ENCODE measurements at regions not wholly inside any gene's neighbourhood (a gene's known extent, or its start where the extent isn't known, plus 50 kb on each side); places are given as distances from the start of the nearest gene placed in this dataset.

- Mint-ChIP-seq H3K27ac (no peak overlapping the region), H3K9me3 (ENCODE audit: insufficient read depth) (no peaks in the 10 kb centered on the region), H3K4me3 (no peak overlapping the region), H3K36me3 (ENCODE audit: low read depth) (no peaks in the 10 kb centered on the region), H3K4me1 (ENCODE audit: low read depth) (no peaks in the 10 kb centered on the region), H3K27me3 (ENCODE audit: low read depth) (no peaks in the 10 kb centered on the region)
- no peak for DNase-seq
- ChIA-PET POLR2A (no interaction called here), CTCF (no interaction called here)
- ATAC-seq = no peak
These were observed 403.4 kb downstream of the HDGFL1 start for GRCh38 chr6:22972771-22973170.

DNA sequence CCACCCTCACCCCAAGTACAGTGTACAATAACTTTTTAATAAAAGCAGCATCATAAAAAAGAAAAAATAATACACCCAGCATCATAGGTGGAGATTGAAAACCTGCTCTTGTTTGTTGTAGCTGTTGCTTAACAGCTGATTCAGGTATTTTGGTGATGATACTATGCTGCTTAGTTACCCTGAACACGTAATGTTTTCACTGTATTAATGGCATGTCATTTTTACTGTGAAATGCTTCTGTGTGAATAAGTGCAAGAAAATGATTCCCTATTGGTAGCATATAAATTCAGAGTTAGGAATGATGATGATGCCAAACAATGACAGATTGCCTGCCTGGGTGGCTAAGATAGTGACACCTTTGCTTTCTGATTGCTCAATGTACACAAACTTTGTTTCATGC, 405.7 kb downstream of the HDGFL1 start:
- Mint-ChIP-seq H3K4me1 (ENCODE audit: low read depth) (no peaks in the 10 kb centered on the region), H3K27ac (no peak overlapping the region), H3K36me3 (ENCODE audit: low read depth) (no peaks in the 10 kb centered on the region), H3K27me3 (ENCODE audit: low read depth) (no peaks in the 10 kb centered on the region), H3K9me3 (ENCODE audit: insufficient read depth) (no peaks in the 10 kb centered on the region), H3K4me3 (no peak overlapping the region)
- CTCF ChIA-PET = no interaction called here
- no peak for DNase-seq
- POLR2A ChIA-PET = no interaction called here
- no peak for ATAC-seq

DNA sequence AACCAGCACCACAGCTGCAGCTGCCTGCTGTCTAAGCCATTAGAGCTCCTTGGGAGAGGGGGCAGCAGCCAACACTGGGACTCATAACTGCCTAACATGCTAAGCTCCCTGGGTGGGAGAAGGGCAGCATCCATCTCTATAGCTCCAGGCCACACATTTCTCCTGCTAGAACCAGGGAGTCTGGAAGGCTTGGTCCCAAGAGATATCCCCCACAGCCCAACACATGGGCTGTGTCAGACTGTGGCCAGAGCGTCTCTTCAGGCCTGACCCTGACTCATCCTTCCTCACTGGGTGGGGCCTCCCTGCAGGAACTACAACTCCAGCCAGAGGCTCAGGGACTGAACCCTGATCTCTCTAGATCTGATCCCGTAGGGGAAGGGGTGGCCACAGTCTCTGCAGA, 411.1 kb downstream of the HDGFL1 start:
- ChIA-PET CTCF (no interaction called here), POLR2A (no interaction called here)
- Mint-ChIP-seq H3K4me3 (no peak overlapping the region), H3K27ac (no peak overlapping the region), H3K36me3 (ENCODE audit: low read depth) (no peaks in the 10 kb centered on the region), H3K9me3 (ENCODE audit: insufficient read depth) (no peaks in the 10 kb centered on the region), H3K27me3 (ENCODE audit: low read depth) (no peaks in the 10 kb centered on the region), H3K4me1 (ENCODE audit: low read depth) (no peaks in the 10 kb centered on the region)
- DNase-seq = no peak
- no peak for ATAC-seq

- Mint-ChIP-seq H3K27ac (no peak overlapping the region), H3K4me1 (ENCODE audit: low read depth) (no peaks in the 10 kb centered on the region), H3K9me3 (ENCODE audit: insufficient read depth) (peaks cover 11% of the 10 kb centered on the region), H3K36me3 (ENCODE audit: low read depth) (no peaks in the 10 kb centered on the region), H3K27me3 (ENCODE audit: low read depth) (no peaks in the 10 kb centered on the region), H3K4me3 (no peak overlapping the region)
- POLR2A ChIA-PET = no interaction called here
- ATAC-seq = no peak
- no peak for DNase-seq
- CTCF ChIA-PET = no interaction called here
These were observed 432.8 kb downstream of the HDGFL1 start for GRCh38 chr6:23002044-23002619.

- no peak overlapping the region for H3K27ac Mint-ChIP-seq
- H3K4me3 Mint-ChIP-seq = no peak overlapping the region
- H3K36me3 Mint-ChIP-seq (ENCODE audit: low read depth) = no peaks in the 10 kb centered on the region
- H3K4me1 Mint-ChIP-seq (ENCODE audit: low read depth) = no peaks in the 10 kb centered on the region
- no peaks in the 10 kb centered on the region for H3K27me3 Mint-ChIP-seq (ENCODE audit: low read depth)
- ATAC-seq (no peak), DNase-seq (no peak)
- POLR2A ChIA-PET = no interaction called here
- CTCF ChIA-PET = no interaction called here
- H3K9me3 Mint-ChIP-seq (ENCODE audit: insufficient read depth) = peaks cover 11% of the 10 kb centered on the region
These were observed 434.5 kb downstream of the HDGFL1 start for GRCh38 chr6:23003671-23004467.

GRCh38 chr6:23006656-23007055, 437.3 kb downstream of the HDGFL1 start:
- ChIA-PET CTCF (no interaction called here), POLR2A (no interaction called here)
- H3K27ac Mint-ChIP-seq = no peak overlapping the region
- H3K9me3 Mint-ChIP-seq (ENCODE audit: insufficient read depth) = no peaks in the 10 kb centered on the region
- no peaks in the 10 kb centered on the region for H3K4me1 Mint-ChIP-seq (ENCODE audit: low read depth)
- no peak for DNase-seq
- H3K36me3 Mint-ChIP-seq (ENCODE audit: low read depth) = no peaks in the 10 kb centered on the region
- no peaks in the 10 kb centered on the region for H3K27me3 Mint-ChIP-seq (ENCODE audit: low read depth)
- no peak for ATAC-seq
- H3K4me3 Mint-ChIP-seq = no peak overlapping the region

DNA sequence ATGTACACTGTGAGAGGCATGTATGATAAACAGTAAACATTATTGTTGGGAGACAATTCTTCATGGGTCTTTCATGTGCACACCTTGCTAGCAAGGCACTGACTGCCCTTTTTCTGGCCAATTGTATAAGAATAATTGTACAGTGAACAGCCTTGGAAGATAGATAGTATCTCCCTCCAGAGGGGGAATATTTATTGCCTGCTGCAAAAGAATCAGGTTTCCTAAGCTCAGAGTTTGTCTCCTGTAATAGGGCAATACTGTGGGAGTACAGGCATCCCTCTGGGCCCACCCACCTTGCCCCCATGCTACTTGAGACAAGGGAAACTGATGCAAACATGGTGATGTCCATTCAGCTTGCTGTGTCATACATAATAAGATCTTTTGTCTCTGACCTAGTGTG, 442.2 kb downstream of the HDGFL1 start:
- H3K4me1 Mint-ChIP-seq (ENCODE audit: low read depth) = no peaks in the 10 kb centered on the region
- no peak overlapping the region for H3K4me3 Mint-ChIP-seq
- POLR2A ChIA-PET = no interaction called here
- H3K27me3 Mint-ChIP-seq (ENCODE audit: low read depth) = no peaks in the 10 kb centered on the region
- no peak for DNase-seq
- no peaks in the 10 kb centered on the region for H3K9me3 Mint-ChIP-seq (ENCODE audit: insufficient read depth)
- CTCF ChIA-PET = no interaction called here
- no peak overlapping the region for H3K27ac Mint-ChIP-seq
- H3K36me3 Mint-ChIP-seq (ENCODE audit: low read depth) = no peaks in the 10 kb centered on the region
- ATAC-seq = no peak

DNA sequence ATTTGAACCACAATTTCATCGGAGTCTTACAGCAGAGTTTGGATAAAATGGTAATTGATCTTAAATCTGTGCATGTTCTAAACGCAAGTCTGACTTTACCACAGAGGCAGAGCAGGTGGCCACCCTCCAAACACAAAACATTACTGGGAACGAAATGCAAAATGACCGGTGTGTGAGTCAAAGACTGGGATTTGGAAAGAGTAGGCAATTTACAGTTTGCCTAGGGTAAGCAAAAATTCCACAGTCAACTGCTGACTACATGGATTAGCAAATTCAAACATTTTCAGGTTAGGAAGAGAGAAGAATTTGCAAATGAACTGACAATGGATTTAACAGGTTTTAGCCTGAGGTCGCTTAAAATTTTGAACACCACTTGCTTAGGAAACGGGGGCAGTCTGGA, 444.4 kb downstream of the HDGFL1 start:
- H3K4me3 Mint-ChIP-seq = no peak overlapping the region
- ATAC-seq (no peak), DNase-seq (no peak)
- POLR2A ChIA-PET = no interaction called here
- H3K4me1 Mint-ChIP-seq (ENCODE audit: low read depth) = no peaks in the 10 kb centered on the region
- H3K27me3 Mint-ChIP-seq (ENCODE audit: low read depth) = no peaks in the 10 kb centered on the region
- no peak overlapping the region for H3K27ac Mint-ChIP-seq
- no peaks in the 10 kb centered on the region for H3K9me3 Mint-ChIP-seq (ENCODE audit: insufficient read depth)
- CTCF ChIA-PET = no interaction called here
- no peaks in the 10 kb centered on the region for H3K36me3 Mint-ChIP-seq (ENCODE audit: low read depth)

GRCh38 chr6:23016696-23017095, 447.3 kb downstream of the HDGFL1 start:
- Mint-ChIP-seq H3K4me3 (no peak overlapping the region), H3K4me1 (ENCODE audit: low read depth) (no peaks in the 10 kb centered on the region), H3K9me3 (ENCODE audit: insufficient read depth) (no peaks in the 10 kb centered on the region), H3K36me3 (ENCODE audit: low read depth) (no peaks in the 10 kb centered on the region), H3K27me3 (ENCODE audit: low read depth) (no peaks in the 10 kb centered on the region), H3K27ac (no peak overlapping the region)
- ATAC-seq (no peak), DNase-seq (no peak)
- CTCF ChIA-PET = no interaction called here
- POLR2A ChIA-PET = no interaction called here

DNA sequence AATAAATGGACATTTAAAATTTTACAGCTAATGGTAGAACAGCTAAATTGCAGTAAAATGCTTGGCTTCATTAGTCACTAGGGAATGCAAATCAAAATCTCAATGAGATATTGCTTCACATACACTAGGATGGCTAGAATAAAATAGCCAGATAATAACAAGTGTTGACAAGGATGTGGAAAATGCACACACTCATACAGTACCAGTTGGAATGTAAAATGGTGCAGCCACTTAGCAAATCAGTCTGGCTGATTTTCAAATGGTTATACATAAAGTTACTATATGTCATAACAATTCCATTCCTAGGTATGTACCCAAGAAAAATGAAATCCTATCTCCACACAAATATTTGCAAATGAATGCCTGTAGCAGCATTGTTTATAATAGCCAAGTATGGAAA, 452.1 kb downstream of the HDGFL1 start:
- no peaks in the 10 kb centered on the region for H3K36me3 Mint-ChIP-seq (ENCODE audit: low read depth)
- ChIA-PET CTCF (no interaction called here), POLR2A (no interaction called here)
- H3K27me3 Mint-ChIP-seq (ENCODE audit: low read depth) = no peaks in the 10 kb centered on the region
- H3K4me3 Mint-ChIP-seq = no peak overlapping the region
- H3K27ac Mint-ChIP-seq = no peak overlapping the region
- no peaks in the 10 kb centered on the region for H3K4me1 Mint-ChIP-seq (ENCODE audit: low read depth)
- ATAC-seq (no peak), DNase-seq (no peak)
- H3K9me3 Mint-ChIP-seq (ENCODE audit: insufficient read depth) = no peaks in the 10 kb centered on the region

GRCh38 chr6:23027281-23027680, 457.9 kb downstream of the HDGFL1 start:
- ChIA-PET POLR2A (no interaction called here), CTCF (no interaction called here)
- Mint-ChIP-seq H3K27me3 (ENCODE audit: low read depth) (no peaks in the 10 kb centered on the region), H3K36me3 (ENCODE audit: low read depth) (no peaks in the 10 kb centered on the region), H3K9me3 (ENCODE audit: insufficient read depth) (no peaks in the 10 kb centered on the region), H3K4me3 (no peak overlapping the region), H3K27ac (no peak overlapping the region), H3K4me1 (ENCODE audit: low read depth) (no peaks in the 10 kb centered on the region)
- no peak for DNase-seq
- ATAC-seq = no peak

- H3K36me3 Mint-ChIP-seq (ENCODE audit: low read depth) = no peaks in the 10 kb centered on the region
- no peak overlapping the region for H3K4me3 Mint-ChIP-seq
- DNase-seq = no peak
- no peaks in the 10 kb centered on the region for H3K27me3 Mint-ChIP-seq (ENCODE audit: low read depth)
- no peaks in the 10 kb centered on the region for H3K4me1 Mint-ChIP-seq (ENCODE audit: low read depth)
- no peaks in the 10 kb centered on the region for H3K9me3 Mint-ChIP-seq (ENCODE audit: insufficient read depth)
- H3K27ac Mint-ChIP-seq = no peak overlapping the region
- POLR2A ChIA-PET = no interaction called here
- CTCF ChIA-PET = no interaction called here
- no peak for ATAC-seq
These were observed 462.6 kb downstream of the HDGFL1 start for GRCh38 chr6:23031986-23032385.

GRCh38 chr6:23034926-23035325, 465.6 kb downstream of the HDGFL1 start:
- Mint-ChIP-seq H3K4me3 (no peak overlapping the region), H3K9me3 (ENCODE audit: insufficient read depth) (no peaks in the 10 kb centered on the region), H3K36me3 (ENCODE audit: low read depth) (no peaks in the 10 kb centered on the region), H3K4me1 (ENCODE audit: low read depth) (no peaks in the 10 kb centered on the region), H3K27me3 (ENCODE audit: low read depth) (no peaks in the 10 kb centered on the region), H3K27ac (no peak overlapping the region)
- ATAC-seq (no peak), DNase-seq (no peak)
- POLR2A ChIA-PET = no interaction called here
- CTCF ChIA-PET = no interaction called here

All from activated CD8-positive, alpha-beta T cell treated with anti-CD3 and anti-CD28 coated beads, Interleukin-2, amount 10 ng/mL, durations not matched to agents 7 days and 5 days (primary cell).